HCT116 (cell line): ENCODE measurements at regions not wholly inside any gene's neighbourhood (a gene's known extent, or its start where the extent isn't known, plus 50 kb on each side); places are given as distances from the start of the nearest gene placed in this dataset.

Experiments used
- CTCF ChIP-seq, 3 experiments: fragments of 200-600 bp in 1 of 3; sonication (generic) in 1 of 3; IDR thresholded peaks in 2 of 3; conservative IDR thresholded peaks in 1 of 3; 2 replicates each; pipeline ENCODE4 v1.5.1; 2012 to 2017; ENCODE audit warnings: low read depth in 2 of 3, low read length in 2 of 3, antibody characterized with exemption in 1 of 3, borderline replicate concordance in 1 of 3, control low read depth in 1 of 3, mild to moderate bottlenecking in 1 of 3, mixed read lengths in 1 of 3, mixed run types in 1 of 3, moderate library complexity in 1 of 3; ENCODE audit not compliant: insufficient read depth in 1 of 3
- EZH2 ChIP-seq: fragments of 200-600 bp; sonication (generic); IDR thresholded peaks from 2 replicates; pipeline ENCODE4 v1.6.1; 2017; ENCODE audit warnings: antibody characterized with exemption, mixed run types
- JUND ChIP-seq: IDR thresholded peaks from 2 replicates; pipeline ENCODE4 v1.6.1; 2012
- POLR2A ChIP-seq: IDR thresholded peaks from 2 replicates; pipeline ENCODE4 v1.7.0; 2011; ENCODE audit warnings: borderline replicate concordance; ENCODE audit not compliant: insufficient read depth, insufficient read length; ENCODE audit errors: extremely low read depth
- RAD21 ChIP-seq: IDR thresholded peaks from 2 replicates; pipeline ENCODE4 v1.6.1; 2012; ENCODE audit warnings: low read depth, mild to moderate bottlenecking
- YY1 ChIP-seq: IDR thresholded peaks from 2 replicates; pipeline ENCODE4 v1.6.1; 2011; ENCODE audit warnings: low read length, low read depth, moderate library complexity, mild to moderate bottlenecking; ENCODE audit not compliant: insufficient replicate concordance; ENCODE audit errors: extremely low read depth

GRCh38 chr12:89267404-89267803 lies 84.9 kb downstream of the DUSP6 start:
- TF ChIP-seq POLR2A (no peak), CTCF (IDR thresholded peaks at IDR 0.05 in 2 of 3, conservative IDR thresholded peaks at IDR 0.05 in 1 of 3; ENCODE audit: borderline replicate concordance in 1 of 3, insufficient read depth in 1 of 3, low read depth in 2 of 3, low read length in 2 of 3) (no peak), JUND (no peak), YY1 (no peak), RAD21 (no peak), EZH2 (no peak)
